Sigmoid colon (tissue), 6 donors: ENCODE measurements at regions not wholly inside any gene's neighbourhood (a gene's known extent, or its start where the extent isn't known, plus 50 kb on each side); places are given as distances from the start of the nearest gene placed in this dataset.

Source experiments
- DNase-seq: peaks from one replicate; pipeline ENCODE4 v3.0.0-alpha.2; 2019
- H3K27ac ChIP-seq, 4 donors: fragments of 200-600 bp; sonication (generic); one replicate each; pipeline ENCODE4 v1.5.1; 2016 to 2019; ENCODE audit warnings: mild to moderate bottlenecking in 1 of 4
- H3K27me3 ChIP-seq, 3 donors: fragments of 200-600 bp; sonication (generic); one replicate each; pipeline ENCODE4 v1.5.1; 2019; ENCODE audit warnings: mild to moderate bottlenecking in 1 of 3
- H3K36me3 ChIP-seq, 4 donors: fragments of 200-600 bp; sonication (generic); one replicate each; pipeline ENCODE4 v1.5.1; 2016 to 2019
- H3K4me1 ChIP-seq, 4 donors: fragments of 200-600 bp; sonication (generic); one replicate each; pipeline ENCODE4 v1.5.1; 2017 to 2019
- H3K4me3 ChIP-seq, 4 donors: fragments of 200-600 bp; sonication (generic); one replicate each; pipeline ENCODE4 v1.5.1; 2017 to 2019; ENCODE audit warnings: mild to moderate bottlenecking in 2 of 4, moderate library complexity in 1 of 4
- H3K9me3 ChIP-seq, 4 donors: fragments of 200-600 bp in 3 of 4; sonication (generic) in 3 of 4; one replicate each; pipeline versions ENCODE4 v1.5.1 to v1.6.1; 2013 to 2019
- EP300 ChIP-seq, 4 donors: sonication (generic); formaldehyde crosslinking; IDR thresholded peaks; one replicate each; pipeline ENCODE4 v1.6.1; 2017; ENCODE audit warnings: antibody characterized with exemption in 4 of 4
- POLR2A ChIP-seq, 2 donors: fragments of 450-650 bp; IDR thresholded peaks; one replicate each; pipeline ENCODE4 v1.6.1; 2016; ENCODE audit warnings: antibody characterized with exemption in 2 of 2, mild to moderate bottlenecking in 2 of 2, moderate library complexity in 2 of 2
- POLR2AphosphoS5 ChIP-seq, 4 donors: sonication (generic); formaldehyde crosslinking; IDR thresholded peaks; one replicate each; pipeline ENCODE4 v1.6.1; 2017; ENCODE audit warnings: antibody characterized with exemption in 4 of 4
- WGBS, 2 donors: extraction: QIAGEN DNeasy Blood & Tissue Kit; methylation state at CpG; one replicate each; pipeline ENCODE4 v1.1.7; 2013; 5-methylcytosine and 5-hydroxymethylcytosine counted together
- intact Hi-C: fragments of 100-400 bp; cut with DNase I; formaldehyde crosslinking; loops from one replicate; pipeline ENCODE4 v1.15.1; 2023
- TF ChIP-seq, protein P1 (sequence below), 4 experiments: fragments of 450-650 bp in 3 of 4; fragments of 200-600 bp in 1 of 4; IDR thresholded peaks; one replicate each; pipeline ENCODE4 v1.5.1; 2016 to 2019; ENCODE audit warnings: antibody characterized with exemption in 4 of 4, mild to moderate bottlenecking in 3 of 4, moderate library complexity in 2 of 4
- donor health status: healthy with polysubstance abuse.
- donor health status: healthy.

- no peak for DNase-seq
- H3K9me3 ChIP-seq, result no peaks in the 10 kb centered on the region
- no peaks in the 10 kb centered on the region for H3K4me1 ChIP-seq
- no peaks in the 10 kb centered on the region for H3K27me3 ChIP-seq
- no peaks in the 10 kb centered on the region for H3K36me3 ChIP-seq
- no peak overlapping the region for H3K27ac ChIP-seq
- 88 to 91% methylated on average over 6 of the region's 6 CpGs for WGBS, 2 donors
- intact Hi-C loops, result no loop called here
- H3K4me3 ChIP-seq, result no peak overlapping the region
- TF ChIP-seq EP300 (IDR thresholded peaks at IDR 0.05) (no peak), POLR2AphosphoS5 (IDR thresholded peaks at IDR 0.05) (no peak), POLR2A (IDR thresholded peaks at IDR 0.05) (no peak)
- TF ChIP-seq, protein P1, sequence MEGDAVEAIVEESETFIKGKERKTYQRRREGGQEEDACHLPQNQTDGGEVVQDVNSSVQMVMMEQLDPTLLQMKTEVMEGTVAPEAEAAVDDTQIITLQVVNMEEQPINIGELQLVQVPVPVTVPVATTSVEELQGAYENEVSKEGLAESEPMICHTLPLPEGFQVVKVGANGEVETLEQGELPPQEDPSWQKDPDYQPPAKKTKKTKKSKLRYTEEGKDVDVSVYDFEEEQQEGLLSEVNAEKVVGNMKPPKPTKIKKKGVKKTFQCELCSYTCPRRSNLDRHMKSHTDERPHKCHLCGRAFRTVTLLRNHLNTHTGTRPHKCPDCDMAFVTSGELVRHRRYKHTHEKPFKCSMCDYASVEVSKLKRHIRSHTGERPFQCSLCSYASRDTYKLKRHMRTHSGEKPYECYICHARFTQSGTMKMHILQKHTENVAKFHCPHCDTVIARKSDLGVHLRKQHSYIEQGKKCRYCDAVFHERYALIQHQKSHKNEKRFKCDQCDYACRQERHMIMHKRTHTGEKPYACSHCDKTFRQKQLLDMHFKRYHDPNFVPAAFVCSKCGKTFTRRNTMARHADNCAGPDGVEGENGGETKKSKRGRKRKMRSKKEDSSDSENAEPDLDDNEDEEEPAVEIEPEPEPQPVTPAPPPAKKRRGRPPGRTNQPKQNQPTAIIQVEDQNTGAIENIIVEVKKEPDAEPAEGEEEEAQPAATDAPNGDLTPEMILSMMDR (IDR thresholded peaks at IDR 0.05), result no peak
Measured at GRCh38 chr3:118683636-118684035, 351.0 kb downstream of the IGSF11 start.

DNA sequence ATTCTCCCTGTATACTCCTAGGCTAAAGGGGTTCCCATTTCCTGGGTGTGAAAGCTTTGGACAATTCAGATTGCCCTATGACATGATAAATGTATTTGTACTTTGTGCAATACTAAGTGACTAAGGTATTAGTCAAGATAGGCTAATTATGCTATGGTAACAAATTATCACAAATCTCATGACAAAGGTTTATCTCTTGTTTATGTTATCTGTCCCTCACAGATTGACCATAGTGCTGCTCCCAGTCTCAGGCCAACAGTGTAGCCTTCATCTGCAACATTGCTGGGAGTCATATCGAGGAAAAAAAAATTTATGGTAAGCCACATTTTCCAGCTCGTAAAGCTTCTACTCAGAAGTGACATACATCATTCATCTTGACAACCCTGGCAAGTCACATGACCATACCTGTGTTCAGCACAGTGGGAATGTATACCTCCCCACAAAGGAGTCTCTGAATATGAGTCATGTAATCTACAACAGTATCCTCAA, 346.2 kb downstream of the IGSF11 start:
- DNase-seq, result no peak
- Histone ChIP-seq H3K9me3 (no peaks in the 10 kb centered on the region), H3K4me1 (no peaks in the 10 kb centered on the region), H3K36me3 (no peaks in the 10 kb centered on the region), H3K4me3 (no peak overlapping the region), H3K27ac (no peak overlapping the region), H3K27me3 (no peaks in the 10 kb centered on the region)
- TF ChIP-seq EP300 (IDR thresholded peaks at IDR 0.05) (no peak), POLR2AphosphoS5 (IDR thresholded peaks at IDR 0.05) (no peak), POLR2A (IDR thresholded peaks at IDR 0.05) (no peak)
- TF ChIP-seq, protein P1 (IDR thresholded peaks at IDR 0.05), result no peak
- intact Hi-C loops, result no loop called here
- 38 to 54% methylated on average over 2 of the region's 2 CpGs for WGBS, 2 donors

DNA sequence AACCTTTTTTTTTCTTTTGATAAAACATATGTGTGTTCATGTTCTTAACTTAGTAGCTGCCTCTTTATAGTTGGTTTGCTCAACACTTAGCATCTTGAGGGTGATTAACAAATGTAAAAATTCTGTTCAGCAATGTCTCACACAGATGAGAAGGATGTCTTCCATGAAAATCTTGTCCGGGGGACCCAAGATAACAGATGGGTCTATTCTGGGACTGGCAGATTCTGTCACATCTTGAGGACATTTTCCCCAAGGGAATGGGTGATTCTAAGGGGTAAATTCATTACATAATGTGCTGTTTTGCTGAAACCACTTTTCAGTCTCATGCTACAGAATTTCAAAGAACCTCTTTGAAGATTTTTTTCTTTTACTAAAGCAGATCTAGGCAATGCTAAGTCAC, 342.2 kb downstream of the IGSF11 start:
- no peaks in the 10 kb centered on the region for H3K27me3 ChIP-seq
- H3K27ac ChIP-seq, result no peak overlapping the region
- 88 to 94% methylated on average over 1 of the region's 1 CpG for WGBS, 2 donors
- intact Hi-C loops, result no loop called here
- H3K4me1 ChIP-seq, result no peaks in the 10 kb centered on the region
- TF ChIP-seq POLR2AphosphoS5 (IDR thresholded peaks at IDR 0.05), result no peak
- H3K4me3 ChIP-seq, result no peak overlapping the region
- peaks cover 0 to 2% (median 0%) of the 10 kb centered on the region in 4 donors for H3K9me3 ChIP-seq
- DNase-seq, result no peak
- no peaks in the 10 kb centered on the region for H3K36me3 ChIP-seq

DNA sequence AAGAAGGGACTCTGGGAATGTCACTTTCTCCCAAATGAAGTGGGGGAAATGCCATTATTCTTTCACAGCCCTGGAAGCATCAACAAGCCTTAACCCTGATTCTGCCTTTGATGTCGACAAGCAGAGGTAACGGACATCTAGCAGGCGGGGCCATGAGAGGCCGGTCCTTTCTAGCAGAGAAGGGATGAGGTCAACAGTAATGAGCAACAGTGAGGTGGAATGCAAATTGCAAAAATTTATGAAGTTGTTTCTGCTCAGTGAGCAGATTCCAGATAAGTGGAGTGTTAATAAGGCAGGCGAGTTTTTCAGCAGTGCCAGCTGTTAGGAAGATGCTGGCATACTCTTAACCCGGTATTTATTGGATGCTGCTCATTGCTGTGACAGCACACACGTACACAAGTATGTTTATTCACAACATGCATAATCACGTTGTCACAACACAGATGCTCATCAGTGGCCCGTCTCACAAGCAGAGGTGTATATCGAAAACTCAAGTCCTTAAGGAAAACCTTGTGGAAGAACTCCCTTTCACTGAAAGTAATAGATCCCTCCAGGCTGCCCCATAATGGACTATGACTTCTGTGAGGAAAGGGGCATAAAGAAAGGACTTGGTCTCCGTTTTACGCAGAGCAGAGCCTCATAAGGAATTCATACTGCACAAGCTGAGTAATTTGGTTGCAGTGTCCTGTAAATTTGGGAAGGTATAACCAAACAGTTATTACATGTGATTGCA, 329.0 kb downstream of the IGSF11 start:
- WGBS, 2 donors, result 74 to 76% methylated on average over 12 of the region's 12 CpGs
- H3K27me3 ChIP-seq, result no peaks in the 10 kb centered on the region
- no peak for TF ChIP-seq POLR2A (IDR thresholded peaks at IDR 0.05)
- no peak for TF ChIP-seq EP300 (IDR thresholded peaks at IDR 0.05)
- no peak for TF ChIP-seq POLR2AphosphoS5 (IDR thresholded peaks at IDR 0.05)
- TF ChIP-seq, protein P1 (IDR thresholded peaks at IDR 0.05), result no peak
- no peak overlapping the region for H3K27ac ChIP-seq
- no peak for DNase-seq
- no peaks in the 10 kb centered on the region for H3K9me3 ChIP-seq
- H3K4me1 ChIP-seq, result no peaks in the 10 kb centered on the region
- no peak overlapping the region for H3K4me3 ChIP-seq
- intact Hi-C loops, result no loop called here
- H3K36me3 ChIP-seq, result no peaks in the 10 kb centered on the region

DNA sequence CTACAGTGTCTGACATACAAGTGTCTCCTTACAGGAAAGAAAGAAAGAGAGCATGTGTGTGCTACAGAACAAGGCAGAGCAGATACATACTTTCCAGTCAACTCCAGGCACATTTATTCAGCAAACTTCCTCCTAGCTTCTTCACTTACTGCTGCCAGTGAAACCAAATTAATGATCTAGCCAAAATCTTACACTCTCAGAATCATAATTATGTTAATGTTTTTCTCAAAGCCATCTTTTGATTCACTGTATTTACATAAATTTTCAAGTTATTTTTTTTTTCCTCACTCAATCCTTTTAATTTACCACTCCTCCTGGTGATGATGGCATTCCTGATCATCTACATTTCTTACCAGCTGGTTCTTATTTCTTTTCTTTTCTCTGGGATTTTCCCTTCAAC, 326.7 kb downstream of the IGSF11 start:
- intact Hi-C loops, result no loop called here
- no peak overlapping the region for H3K4me3 ChIP-seq
- no peaks in the 10 kb centered on the region for H3K9me3 ChIP-seq
- no peak overlapping the region for H3K27ac ChIP-seq
- TF ChIP-seq POLR2A (IDR thresholded peaks at IDR 0.05) (no peak), EP300 (IDR thresholded peaks at IDR 0.05) (no peak), POLR2AphosphoS5 (IDR thresholded peaks at IDR 0.05) (no peak)
- TF ChIP-seq, protein P1 (IDR thresholded peaks at IDR 0.05), result no peak
- H3K36me3 ChIP-seq, result no peaks in the 10 kb centered on the region
- no peaks in the 10 kb centered on the region for H3K4me1 ChIP-seq
- no peak for DNase-seq
- H3K27me3 ChIP-seq, result no peaks in the 10 kb centered on the region
